ENCODE measurements at regions not wholly inside any gene's neighbourhood (a gene's known extent, or its start where the extent isn't known, plus 50 kb on each side); places are given as distances from the start of the nearest gene placed in this dataset.
"Not testable (repeated sequence)": the region's sequence is repeated elsewhere in the genome, so short reads cannot be mapped to it uniquely, and the experiment has no call there.

GRCh38 chr7:359766-360361 is 69.9 kb downstream of the FOXL3 start:
- Histone ChIP-seq H3K27ac (ENCODE audit: low read length) (peak overlapping the region; percentile 92), H3K79me2 (ENCODE audit: insufficient read depth, low read length) (no peaks in the 10 kb centered on the region), H3K9ac (ENCODE audit: low read depth, low read length) (peak overlapping the region; percentile 61), H3K9me3 (ENCODE audit: insufficient read depth, low read length, severe bottlenecking) (peaks cover 2% of the 10 kb centered on the region), H3K4me3 (ENCODE audit: low read depth in 1 of 2, low read length in 2 of 2) (peak overlapping the region in 1 of 2 experiments; percentile 47; a peak in 2 of 4 replicates), H3K4me2 (ENCODE audit: insufficient read depth, low read length) (peak overlapping the region; percentile 67), H2AFZ (ENCODE audit: low read depth, low read length) (peak overlapping the region; percentile 77), H3K36me3 (ENCODE audit: insufficient read depth, low read length) (no peaks in the 10 kb centered on the region), H3K4me1 (ENCODE audit: insufficient read depth, low read length) (peaks cover 49% of the 10 kb centered on the region), H3K27me3 (ENCODE audit: insufficient read depth, low read length, poor library complexity) (no peaks in the 10 kb centered on the region), H4K20me1 (ENCODE audit: insufficient read depth, low read length) (no peaks in the 10 kb centered on the region)
- peak; percentile 80 for ATAC-seq (ENCODE audit: insufficient read depth, low read depth)
- DNase-seq, result peak; percentile 91
- no peak for TF ChIP-seq EZH2 (IDR thresholded peaks at IDR 0.05; ENCODE audit: borderline replicate concordance, low read depth, low read length, severe bottlenecking)
- TF ChIP-seq CTCF (IDR thresholded peaks at IDR 0.05; ENCODE audit: borderline replicate concordance, extremely low read depth, low read length, poor library complexity, severe bottlenecking), result no peak

GRCh38 chr7:360454-361100 is 70.6 kb downstream of the FOXL3 start:
- H3K9ac ChIP-seq (ENCODE audit: low read depth, low read length), result peak overlapping the region; percentile 61
- no peaks in the 10 kb centered on the region for H3K27me3 ChIP-seq (ENCODE audit: insufficient read depth, low read length, poor library complexity)
- H3K36me3 ChIP-seq (ENCODE audit: insufficient read depth, low read length), result no peaks in the 10 kb centered on the region
- TF ChIP-seq EZH2 (IDR thresholded peaks at IDR 0.05; ENCODE audit: borderline replicate concordance, low read depth, low read length, severe bottlenecking), result no peak
- no peak for TF ChIP-seq CTCF (IDR thresholded peaks at IDR 0.05; ENCODE audit: borderline replicate concordance, extremely low read depth, low read length, poor library complexity, severe bottlenecking)
- H4K20me1 ChIP-seq (ENCODE audit: insufficient read depth, low read length), result no peaks in the 10 kb centered on the region
- DNase-seq, result peak; percentile 83
- no peaks in the 10 kb centered on the region for H3K79me2 ChIP-seq (ENCODE audit: insufficient read depth, low read length)
- peak overlapping the region; percentile 67 for H3K4me2 ChIP-seq (ENCODE audit: insufficient read depth, low read length)
- H3K4me3 ChIP-seq (ENCODE audit: low read depth in 1 of 2, low read length in 2 of 2), result peak overlapping the region in 1 of 2 experiments; percentile 47; a peak in 2 of 4 replicates
- H3K9me3 ChIP-seq (ENCODE audit: insufficient read depth, low read length, severe bottlenecking), result peaks cover 2% of the 10 kb centered on the region
- H3K4me1 ChIP-seq (ENCODE audit: insufficient read depth, low read length), result peaks cover 49% of the 10 kb centered on the region
- peak overlapping the region; percentile 77 for H2AFZ ChIP-seq (ENCODE audit: low read depth, low read length)
- ATAC-seq (ENCODE audit: insufficient read depth, low read depth), result peak; percentile 69
- peak overlapping the region; percentile 92 for H3K27ac ChIP-seq (ENCODE audit: low read length)

- Histone ChIP-seq H3K4me1 (ENCODE audit: insufficient read depth, low read length) (peaks cover 49% of the 10 kb centered on the region), H3K4me2 (ENCODE audit: insufficient read depth, low read length) (peak overlapping the region; percentile 67), H3K9ac (ENCODE audit: low read depth, low read length) (peak overlapping the region; percentile 61), H3K27ac (ENCODE audit: low read length) (peak overlapping the region; percentile 92), H3K4me3 (ENCODE audit: low read depth in 1 of 2, low read length in 2 of 2) (0 out of 4 replicates have a peak overlapping the region, but pooled peaks of 1 of the 2 experiments have one; percentile 47)
- not testable (repeated sequence) for ATAC-seq (ENCODE audit: insufficient read depth, low read depth); H3K36me3 ChIP-seq (ENCODE audit: insufficient read depth, low read length); H4K20me1 ChIP-seq (ENCODE audit: insufficient read depth, low read length); H3K27me3 ChIP-seq (ENCODE audit: insufficient read depth, low read length, poor library complexity); H3K79me2 ChIP-seq (ENCODE audit: insufficient read depth, low read length); DNase-seq; H2AFZ ChIP-seq (ENCODE audit: low read depth, low read length); H3K9me3 ChIP-seq (ENCODE audit: insufficient read depth, low read length, severe bottlenecking)
Observed at GRCh38 chr7:361182-361581, 71.2 kb downstream of the FOXL3 start.

- peak overlapping the region; percentile 80 for H3K27ac ChIP-seq (ENCODE audit: low read length)
- TF ChIP-seq EZH2 (IDR thresholded peaks at IDR 0.05; ENCODE audit: borderline replicate concordance, low read depth, low read length, severe bottlenecking), result no peak
- TF ChIP-seq CTCF (IDR thresholded peaks at IDR 0.05; ENCODE audit: borderline replicate concordance, extremely low read depth, low read length, poor library complexity, severe bottlenecking), result no peak
- no peak for ATAC-seq (ENCODE audit: insufficient read depth, low read depth)
- no peaks in the 10 kb centered on the region for H4K20me1 ChIP-seq (ENCODE audit: insufficient read depth, low read length)
- peak overlapping the region in 1 of 2 experiments; percentile 44; a peak in 2 of 4 replicates for H3K4me3 ChIP-seq (ENCODE audit: low read depth in 1 of 2, low read length in 2 of 2)
- H3K4me1 ChIP-seq (ENCODE audit: insufficient read depth, low read length), result peaks cover 49% of the 10 kb centered on the region
- no peaks in the 10 kb centered on the region for H3K79me2 ChIP-seq (ENCODE audit: insufficient read depth, low read length)
- no peaks in the 10 kb centered on the region for H3K36me3 ChIP-seq (ENCODE audit: insufficient read depth, low read length)
- DNase-seq, result no peak
- peak overlapping the region; percentile 53 for H2AFZ ChIP-seq (ENCODE audit: low read depth, low read length)
- no peaks in the 10 kb centered on the region for H3K27me3 ChIP-seq (ENCODE audit: insufficient read depth, low read length, poor library complexity)
- peak overlapping the region; percentile 67 for H3K4me2 ChIP-seq (ENCODE audit: insufficient read depth, low read length)
- H3K9ac ChIP-seq (ENCODE audit: low read depth, low read length), result peak overlapping the region; percentile 53
- peaks cover 2% of the 10 kb centered on the region for H3K9me3 ChIP-seq (ENCODE audit: insufficient read depth, low read length, severe bottlenecking)
Observed at GRCh38 chr7:361680-362401, 71.9 kb downstream of the FOXL3 start.
